HL-60/S4 (cell line): ENCODE measurements at regions not wholly inside any gene's neighbourhood (a gene's known extent, or its start where the extent isn't known, plus 50 kb on each side); places are given as distances from the start of the nearest gene placed in this dataset.
"Not testable (repeated sequence)": the region's sequence is repeated elsewhere in the genome, so short reads cannot be mapped to it uniquely, and the experiment has no call there.

Experiments used
- in situ Hi-C: fragments of 300-500 bp; cut with MboI; formaldehyde crosslinking; loops from 2 replicates; pipeline ENCODE4 v1.14.3; 2022; ENCODE audit warnings: low sequenced_read_pairs

DNA sequence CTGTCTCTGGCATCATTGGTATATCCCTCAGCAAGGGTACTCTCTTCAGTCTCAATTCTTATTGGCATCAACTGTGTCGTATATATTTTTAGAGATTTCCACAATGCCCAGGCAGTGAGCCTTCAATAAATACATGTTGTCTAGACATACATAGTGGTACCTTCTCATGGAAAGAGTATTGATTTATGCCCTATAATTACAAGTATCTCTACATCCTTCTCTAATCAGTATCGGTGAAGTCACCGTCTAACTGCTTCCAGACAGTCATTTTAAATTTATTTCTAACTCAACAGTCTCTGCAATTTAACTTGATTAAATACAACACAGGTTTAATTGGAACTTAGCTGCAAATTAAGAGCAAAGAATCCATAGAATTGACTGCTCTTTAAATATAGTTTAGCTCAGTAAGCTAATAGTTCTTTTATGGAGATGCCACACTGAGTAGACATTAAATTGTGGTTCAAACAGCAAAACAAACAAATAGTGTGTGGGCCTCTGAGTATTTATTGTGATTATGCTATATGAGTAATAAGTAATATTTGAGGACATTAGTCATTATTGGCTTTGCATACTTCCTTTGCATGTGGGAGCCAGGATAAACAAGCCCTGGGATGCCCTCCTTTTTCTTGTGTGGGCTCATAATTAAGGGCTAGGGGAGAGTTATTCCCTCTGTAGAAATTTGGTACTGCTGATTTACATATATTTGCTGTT lies 126.9 kb upstream of the DUSP10 start:
- in situ Hi-C loops = no loop called here

DNA sequence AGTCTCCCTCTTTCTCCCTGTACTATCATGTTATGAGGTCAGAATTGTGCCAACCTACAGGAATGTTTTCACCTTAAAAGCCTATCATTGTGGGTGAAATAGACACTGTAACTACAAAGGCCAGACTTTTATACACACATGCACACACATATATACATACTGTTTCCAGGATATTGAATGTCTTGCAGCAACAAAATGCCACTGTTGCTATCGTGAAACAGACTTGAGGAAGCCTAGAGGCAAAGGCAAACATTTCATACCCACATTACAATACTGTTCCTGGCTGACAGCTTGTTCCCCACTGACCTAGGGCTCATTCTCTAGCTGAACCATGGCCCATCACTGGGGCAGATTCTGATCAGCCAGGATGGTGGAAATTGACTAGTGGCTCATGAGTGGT lies 125.1 kb upstream of the DUSP10 start:
- in situ Hi-C loops = no loop called here

DNA sequence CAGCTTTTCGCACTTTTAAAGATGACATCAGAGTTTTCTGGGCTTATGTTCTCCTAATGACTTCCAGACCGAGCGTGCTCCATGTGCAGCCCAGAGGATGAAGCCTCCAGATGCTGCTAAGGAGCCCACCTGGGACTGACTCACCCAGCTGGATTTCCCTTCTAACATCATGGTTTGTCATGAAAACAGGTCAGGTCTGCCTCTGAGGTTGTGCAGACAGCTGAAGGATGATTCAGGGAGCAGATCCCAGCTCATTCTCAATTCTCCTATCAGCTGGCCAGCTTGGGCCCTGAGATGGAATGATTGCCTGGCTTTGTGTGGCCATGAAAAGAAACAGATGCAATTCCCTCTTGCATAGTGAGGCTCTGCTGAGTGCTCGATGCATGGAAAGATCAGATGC lies 123.9 kb upstream of the DUSP10 start:
- in situ Hi-C loops = no loop called here

DNA sequence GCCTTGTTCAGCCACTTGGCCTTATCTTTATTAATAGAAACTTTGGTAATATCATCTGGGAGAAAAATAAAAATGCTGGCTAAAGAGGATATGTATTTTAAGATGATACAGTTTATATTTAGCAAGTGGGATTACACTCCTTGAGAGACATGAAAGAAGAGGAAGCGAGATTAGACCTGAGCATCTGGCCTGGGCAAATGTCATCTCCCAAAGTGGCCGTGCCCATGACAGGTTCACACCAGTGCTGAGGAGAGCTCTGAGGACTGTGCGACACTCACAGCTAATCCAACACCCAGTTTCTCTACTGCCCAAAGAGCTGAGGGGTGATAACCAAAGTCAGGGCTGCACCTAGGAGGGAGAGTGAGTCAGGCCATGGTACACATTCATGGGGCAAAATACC lies 121.7 kb upstream of the DUSP10 start:
- in situ Hi-C loops = no loop called here

DNA sequence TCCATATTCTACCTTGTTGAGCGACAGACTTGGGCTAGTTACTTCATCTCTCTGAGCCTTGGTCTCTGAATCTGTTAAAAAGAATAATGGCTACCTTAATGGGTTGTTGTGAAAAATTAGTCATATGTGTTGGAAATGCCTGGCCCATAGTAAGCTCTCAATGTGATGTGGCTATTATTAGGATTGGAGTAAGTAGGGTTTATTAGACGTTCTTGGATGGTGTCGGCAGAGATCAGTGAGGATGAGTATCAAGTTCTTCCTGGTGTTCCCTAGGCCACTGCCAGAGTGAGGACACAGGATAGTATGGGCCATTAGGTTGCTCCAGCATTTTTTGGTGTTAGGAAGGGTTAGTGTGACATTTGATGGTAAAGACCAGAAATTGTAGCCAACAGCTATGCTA lies 121.1 kb upstream of the DUSP10 start:
- in situ Hi-C loops = no loop called here

DNA sequence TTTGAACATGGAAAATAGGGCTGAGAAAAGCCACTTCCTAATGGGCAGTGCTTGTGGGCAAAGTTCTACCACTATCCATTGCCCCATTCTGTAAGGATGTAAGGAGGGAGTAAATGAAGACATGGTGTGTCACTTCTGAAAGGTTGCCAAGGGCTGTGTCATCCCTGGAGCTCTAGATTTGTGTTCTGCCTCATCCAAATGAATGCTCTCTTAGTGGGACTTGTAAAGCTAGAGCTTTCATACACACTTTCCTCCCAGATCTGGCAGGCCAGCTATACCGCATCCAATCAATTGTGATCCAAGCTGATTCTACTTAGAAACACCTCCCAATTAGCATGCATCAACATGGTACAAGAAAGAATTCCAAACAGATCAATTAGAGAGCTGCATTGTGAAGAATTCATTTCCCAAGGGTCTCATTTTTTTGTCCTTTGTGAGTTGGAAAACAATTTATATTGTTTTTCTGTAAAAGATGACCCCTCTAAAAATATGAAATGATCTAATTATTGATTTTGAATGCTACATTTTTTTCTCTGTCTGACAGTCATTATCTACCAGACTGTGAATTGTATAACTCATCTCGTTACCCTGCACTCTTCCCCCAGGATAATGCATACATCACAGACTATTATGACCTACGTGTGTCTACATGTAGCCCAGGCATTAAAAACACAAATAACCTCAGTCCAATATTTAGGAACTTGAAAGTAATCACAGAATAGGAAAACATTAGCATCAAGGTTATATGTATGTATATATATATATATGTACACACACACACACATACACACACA lies 117.1 kb upstream of the DUSP10 start:
- in situ Hi-C loops = no loop called here

DNA sequence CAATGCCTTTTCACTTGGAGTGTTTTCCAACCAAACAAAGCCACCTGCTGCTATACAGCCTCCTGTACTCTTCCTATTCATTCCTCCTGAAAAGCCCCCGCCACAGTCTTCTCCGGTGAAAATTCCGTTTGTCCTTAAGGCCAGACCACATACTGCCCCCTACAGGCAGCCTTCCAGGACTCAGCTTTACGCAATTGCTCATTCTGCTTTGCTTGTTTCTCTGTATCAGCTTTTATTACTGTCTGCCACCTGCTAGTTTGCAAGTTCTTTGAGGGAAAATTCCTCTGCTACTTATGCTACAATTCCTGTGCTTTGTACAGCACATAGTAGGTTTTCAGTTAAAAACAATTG lies 115.2 kb upstream of the DUSP10 start:
- in situ Hi-C loops = not testable (repeated sequence)

DNA sequence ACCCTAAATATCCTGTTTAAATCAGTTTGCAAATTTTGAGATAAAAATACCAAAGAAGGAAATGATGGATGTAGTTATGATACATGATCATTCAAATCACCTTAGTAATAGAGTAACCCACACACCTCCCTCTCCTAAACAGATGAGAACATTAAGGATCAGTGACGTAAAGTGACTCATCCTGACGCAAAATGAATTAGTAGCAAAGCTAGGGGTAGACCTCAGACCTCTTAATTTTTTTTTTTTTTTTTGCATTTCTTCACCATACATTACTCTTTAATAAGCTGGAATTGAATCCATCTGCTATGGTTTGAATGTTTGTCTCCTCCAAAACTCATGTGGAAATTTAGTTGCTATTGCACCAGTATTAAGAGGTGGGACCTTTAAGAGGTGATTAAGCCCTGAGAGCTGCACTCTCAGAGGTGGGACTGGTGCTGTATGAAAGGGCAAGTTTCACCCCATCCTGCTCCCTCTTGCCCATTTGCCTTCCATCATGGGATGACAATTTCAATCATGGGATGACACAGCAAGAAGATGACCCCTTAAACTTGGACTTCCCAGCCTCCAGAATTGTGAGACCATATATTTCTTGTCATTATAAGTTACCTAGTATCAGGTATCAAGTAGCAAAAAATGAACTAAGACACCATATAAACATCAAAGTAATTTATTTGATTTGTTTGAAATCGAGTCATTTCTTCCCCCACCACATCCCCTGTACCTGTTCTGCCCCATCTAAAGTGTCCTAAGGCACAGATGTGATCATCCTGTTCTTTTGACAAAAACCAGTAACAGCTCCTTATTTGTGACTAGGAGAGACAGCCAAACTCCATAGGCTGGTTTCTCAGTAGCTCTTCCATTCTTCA lies 114.6 kb upstream of the DUSP10 start:
- in situ Hi-C loops = no loop called here

DNA sequence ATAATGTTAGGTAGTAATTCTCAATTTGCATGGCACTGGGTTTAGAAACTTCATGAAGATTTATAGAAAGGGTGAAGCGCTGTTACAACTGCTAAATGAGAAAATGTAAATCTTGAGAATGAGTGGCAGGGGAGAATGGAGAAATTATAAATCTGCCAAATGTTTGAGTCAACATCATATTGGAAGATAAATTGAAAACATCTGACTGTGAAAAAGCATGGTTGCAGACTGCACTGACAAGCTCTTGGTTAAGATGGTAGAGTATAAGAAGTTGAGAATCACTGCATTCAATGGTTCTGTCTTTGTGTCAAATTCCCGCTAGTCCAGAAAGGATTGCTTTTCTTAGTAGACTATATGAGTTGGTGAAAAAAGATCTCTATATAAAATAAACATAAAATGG lies 113.3 kb upstream of the DUSP10 start:
- in situ Hi-C loops = no loop called here

DNA sequence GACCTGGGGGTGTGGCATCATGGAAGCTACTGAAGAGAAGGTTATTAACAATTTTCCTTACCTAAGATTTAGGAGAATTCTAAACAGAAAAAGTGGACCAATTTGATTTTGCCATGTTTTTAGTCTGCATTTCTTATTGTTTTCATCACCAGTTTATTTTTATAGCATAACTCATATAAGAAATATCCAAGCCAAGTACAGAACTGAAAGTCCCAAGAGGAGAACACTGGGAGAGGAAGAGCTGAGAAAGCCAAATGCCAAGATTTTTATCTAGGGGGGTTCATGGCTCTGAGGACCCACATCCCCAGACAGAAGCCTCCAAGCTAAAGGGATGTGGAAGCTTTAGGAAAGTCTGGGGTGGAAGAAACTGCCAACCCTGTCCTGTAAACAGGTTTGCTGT lies 109.4 kb upstream of the DUSP10 start:
- in situ Hi-C loops = no loop called here

DNA sequence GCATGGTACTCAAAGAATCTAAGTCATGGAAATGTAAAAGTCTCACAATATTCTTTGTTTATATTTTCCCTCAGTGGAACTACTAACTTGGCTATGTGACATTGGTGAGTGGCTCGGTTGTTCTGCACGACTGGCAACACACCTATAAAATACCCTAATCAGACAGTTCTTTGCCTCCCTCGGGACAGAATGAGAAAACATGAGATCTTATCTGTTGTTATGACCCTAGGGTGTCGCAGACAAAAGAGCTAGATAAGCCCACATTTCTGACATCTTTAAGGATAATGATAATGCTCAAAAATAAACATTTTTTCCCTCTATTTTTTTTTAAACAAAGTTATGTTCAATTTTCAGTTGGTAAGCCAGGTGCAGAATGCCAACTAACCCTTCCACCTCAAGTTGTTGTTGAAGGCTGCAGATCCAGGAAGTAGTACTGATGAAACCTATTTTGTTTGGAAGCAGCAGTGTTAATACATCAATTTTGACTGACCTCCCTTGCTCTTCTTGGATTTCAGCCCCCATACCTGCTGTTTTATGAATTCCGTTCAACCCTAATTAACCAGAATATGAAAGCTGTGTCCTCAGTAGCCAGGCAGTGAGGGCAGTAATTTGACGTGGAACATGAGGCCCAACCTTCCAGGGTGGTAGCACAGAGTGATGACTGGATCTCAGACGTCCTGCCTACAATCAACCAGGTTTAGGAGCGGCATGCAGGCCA lies 108.7 kb upstream of the DUSP10 start:
- in situ Hi-C loops = no loop called here

DNA sequence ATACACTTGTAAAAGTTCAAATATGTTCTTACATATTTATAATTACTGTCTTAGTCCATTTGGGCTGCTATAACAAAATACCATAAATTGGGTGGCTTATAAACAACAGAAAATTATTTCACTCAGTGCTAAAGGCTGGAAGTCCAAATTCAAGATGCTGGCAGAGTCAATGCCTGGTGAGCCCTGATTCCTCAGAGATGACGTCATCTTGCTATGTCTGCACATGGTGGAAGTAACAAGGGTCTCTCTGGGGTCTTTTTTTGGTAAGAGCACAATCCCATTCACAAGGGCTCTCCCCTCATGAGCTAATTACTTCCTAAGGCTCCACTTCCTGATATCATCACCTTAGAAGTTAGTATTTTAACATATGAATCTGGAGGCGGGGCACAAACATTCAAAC lies 108.0 kb upstream of the DUSP10 start:
- in situ Hi-C loops = no loop called here

DNA sequence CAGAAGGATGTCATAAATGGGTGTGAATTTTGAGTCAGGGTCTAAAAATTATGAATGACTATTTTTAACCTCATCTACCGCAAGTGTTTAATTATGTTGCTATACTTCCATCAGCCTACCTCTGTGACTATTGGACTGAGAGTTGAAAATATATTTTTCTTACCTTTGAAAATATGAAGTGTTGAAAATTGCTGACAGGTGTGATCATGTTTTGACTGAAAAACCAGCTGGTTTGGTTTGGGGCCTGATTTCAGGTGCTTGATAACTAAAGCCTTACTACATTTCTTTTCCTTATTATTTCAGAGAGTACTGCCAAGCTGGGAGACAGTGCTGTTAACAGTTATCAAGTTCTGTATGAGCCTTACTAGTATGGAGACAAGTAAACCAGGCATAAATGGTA lies 107.2 kb upstream of the DUSP10 start:
- in situ Hi-C loops = no loop called here

DNA sequence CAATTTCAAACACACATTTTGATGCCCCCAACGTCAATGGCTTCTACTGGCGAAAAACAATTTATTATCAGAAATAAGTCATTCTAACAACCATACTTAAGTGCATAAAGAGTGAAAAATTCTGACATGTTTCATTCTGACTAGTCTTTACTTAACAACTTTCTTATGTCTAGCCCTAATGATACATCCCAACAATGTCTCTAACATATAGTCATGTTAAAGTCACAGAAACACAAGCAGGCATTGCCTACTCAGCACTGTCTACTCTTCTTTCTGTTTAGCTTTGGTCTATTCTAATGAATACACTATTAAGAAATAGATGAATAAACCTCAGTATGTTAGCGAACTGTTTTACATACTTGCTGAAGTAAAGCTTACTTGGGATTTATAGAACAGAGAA lies 105.8 kb upstream of the DUSP10 start:
- in situ Hi-C loops = no loop called here

DNA sequence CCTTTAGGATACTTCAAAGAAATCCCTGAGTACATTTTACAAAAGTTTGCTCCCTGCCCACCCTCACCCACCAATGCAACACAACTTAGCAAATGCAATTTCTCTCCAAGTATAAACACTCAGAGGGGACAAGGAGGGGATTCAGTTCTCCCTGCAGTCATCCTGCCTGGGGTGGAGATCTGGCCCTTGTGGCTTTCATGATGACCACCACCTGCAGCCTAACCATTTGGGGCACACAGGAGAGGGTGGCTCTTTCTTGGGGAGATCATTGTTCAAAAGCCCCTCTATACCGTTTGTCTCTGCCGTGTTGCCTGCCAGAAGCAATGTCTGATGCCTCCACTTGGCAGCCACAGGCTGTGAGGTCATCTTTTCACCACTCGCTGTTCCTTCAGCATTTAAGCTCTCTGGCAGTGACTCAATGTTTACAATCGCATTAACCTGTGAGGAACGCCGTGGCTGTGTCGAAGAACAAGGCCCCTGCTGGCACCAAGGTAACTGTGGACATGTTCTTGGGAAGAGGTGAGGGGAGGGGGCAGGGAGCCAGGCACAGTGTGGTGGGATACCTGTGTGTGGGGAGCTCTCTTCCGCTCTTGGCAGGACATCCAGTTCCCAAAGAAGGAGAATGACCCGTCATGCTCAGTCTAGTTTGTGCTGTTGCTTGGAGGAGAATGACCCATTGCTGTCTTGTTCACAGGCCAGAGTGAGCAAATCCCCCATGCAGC lies 103.9 kb upstream of the DUSP10 start:
- in situ Hi-C loops = no loop called here

DNA sequence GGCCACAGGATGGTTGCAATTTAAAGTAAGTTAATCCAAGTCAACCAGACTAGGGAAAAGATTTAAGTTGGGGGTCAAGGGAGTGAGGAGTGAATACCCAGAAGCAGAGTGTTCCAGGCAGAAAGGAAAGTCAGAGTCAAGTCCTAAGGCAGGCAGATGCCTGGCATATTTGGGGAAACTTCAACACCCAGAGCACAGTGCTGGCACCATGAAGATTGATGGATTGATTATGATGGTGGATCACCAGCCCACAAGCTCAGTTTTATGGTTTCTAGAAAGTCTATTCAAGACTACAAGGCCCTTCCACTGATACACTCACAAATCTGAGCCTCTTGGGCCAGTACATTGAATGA lies 100.1 kb upstream of the DUSP10 start:
- in situ Hi-C loops = no loop called here

DNA sequence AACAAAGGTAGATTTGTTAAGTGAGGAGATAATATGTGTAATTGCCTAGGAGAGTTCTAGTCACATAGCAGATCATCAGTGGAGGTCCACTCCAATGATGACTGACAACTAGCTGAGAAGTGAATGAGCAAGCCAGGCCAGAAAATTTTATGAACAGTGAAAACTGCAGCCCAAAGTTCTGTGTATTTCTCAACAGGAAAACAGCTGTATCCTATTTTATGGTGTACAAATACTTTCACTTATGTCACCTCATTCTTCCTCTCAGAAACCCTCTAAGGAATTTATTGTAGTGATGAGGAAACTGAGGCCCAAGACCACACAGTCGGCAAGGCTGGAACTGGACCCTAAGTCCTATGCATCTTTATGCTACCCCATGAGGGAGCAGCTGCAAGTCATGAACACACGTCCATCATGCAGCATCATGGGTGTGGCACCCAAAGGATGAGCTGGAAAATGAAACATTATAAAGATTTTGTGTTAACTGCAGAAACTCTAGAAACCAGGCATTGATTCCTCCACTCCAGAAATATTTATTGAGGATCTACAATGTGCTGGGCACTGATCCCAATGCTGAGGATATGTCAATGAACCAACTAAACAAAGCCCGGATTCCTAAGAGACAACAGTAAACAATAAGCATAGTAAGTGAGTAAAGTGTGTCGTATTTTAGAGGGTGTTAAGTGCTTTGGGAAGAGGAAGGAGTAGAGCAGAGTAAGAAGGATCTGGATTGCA lies 99.5 kb upstream of the DUSP10 start:
- in situ Hi-C loops = no loop called here

DNA sequence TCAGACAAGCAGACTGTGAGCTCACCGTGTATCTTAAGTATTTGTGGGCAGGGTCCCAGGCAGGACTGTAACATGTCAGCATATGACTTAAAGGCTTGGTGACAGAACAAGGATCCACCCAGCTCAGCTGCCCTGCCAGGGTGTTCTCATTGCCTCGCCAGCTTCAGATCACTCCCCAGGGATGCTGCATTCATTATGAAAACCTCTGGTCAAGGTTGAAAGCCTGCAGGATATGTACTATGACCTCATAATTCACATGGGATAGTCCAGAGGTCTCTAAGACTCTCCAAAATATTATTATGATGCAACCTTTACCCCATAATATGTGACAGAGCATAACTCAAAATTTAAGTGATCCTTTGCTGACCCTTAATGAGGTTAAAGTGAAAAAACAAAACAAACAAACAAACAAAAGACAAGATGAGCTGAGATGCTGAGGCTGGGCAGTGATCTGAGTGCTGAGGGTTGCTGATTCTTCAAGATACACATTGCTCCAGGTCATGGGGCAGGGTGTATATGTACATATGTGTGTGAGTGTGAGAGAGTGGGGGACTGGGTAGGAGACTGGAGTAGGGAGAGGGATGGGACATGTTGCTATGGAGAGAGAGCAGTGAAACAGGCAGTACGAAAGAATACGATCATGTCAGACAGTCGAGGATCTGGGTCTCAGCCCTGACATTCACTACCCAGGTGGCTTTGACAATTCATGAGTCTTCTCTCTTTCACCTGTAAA lies 98.8 kb upstream of the DUSP10 start:
- in situ Hi-C loops = no loop called here

DNA sequence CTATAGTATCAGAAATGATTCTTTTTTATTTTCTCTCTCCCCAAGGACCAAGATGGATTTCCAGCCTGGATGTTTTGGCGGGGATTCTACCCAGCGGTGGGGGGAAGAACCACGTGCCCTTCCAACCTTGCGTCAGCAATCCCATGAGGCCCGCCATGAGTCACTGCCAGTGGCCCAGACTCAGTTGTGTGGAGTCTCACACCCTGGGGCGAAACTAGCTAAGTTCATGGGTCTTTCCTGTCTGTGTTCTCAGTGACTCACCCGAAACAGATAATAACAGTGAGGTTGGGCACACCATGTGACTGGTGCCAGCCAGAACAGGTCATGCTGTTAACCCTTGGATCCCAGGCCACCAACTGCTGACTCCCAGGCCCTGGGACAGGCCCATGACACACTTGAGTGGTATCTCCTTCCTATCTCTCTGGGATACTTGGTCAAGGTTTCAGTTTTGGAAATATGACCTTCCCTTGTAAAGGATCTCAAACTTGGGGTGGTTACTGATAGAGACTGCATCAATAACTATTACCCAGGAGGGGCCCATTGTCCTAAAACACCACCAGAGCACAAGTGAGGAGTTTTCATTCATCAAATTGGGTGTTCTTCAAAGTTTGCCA lies 98.0 kb upstream of the DUSP10 start:
- in situ Hi-C loops = no loop called here
